Ovary (tissue), 7 donors: ENCODE measurements at regions not wholly inside any gene's neighbourhood (a gene's known extent, or its start where the extent isn't known, plus 50 kb on each side); places are given as distances from the start of the nearest gene placed in this dataset.
"Not testable (repeated sequence)": the region's sequence is repeated elsewhere in the genome, so short reads cannot be mapped to it uniquely, and the experiment has no call there.

Experiments used
- DNase-seq, 5 donors: peaks; one replicate each; pipeline ENCODE4 v3.0.0-alpha.2; 2019 to 2020
- H3K27ac ChIP-seq, 2 donors: fragments of 200-600 bp; one replicate each; pipeline versions ENCODE4 v1.5.1 to v1.8.0; 2019 to 2022
- H3K27me3 ChIP-seq: fragments of 200-600 bp; one replicate; pipeline ENCODE4 v1.8.0; 2022
- H3K36me3 ChIP-seq: fragments of 200-600 bp; sonication (generic); one replicate; pipeline ENCODE4 v1.5.1; 2019
- H3K4me1 ChIP-seq: one replicate; pipeline ENCODE4 v1.8.1; 2013; ENCODE audit warnings: mild to moderate bottlenecking, moderate library complexity; ENCODE audit not compliant: insufficient read depth
- H3K4me3 ChIP-seq: fragments of 200-600 bp; sonication (generic); one replicate; pipeline ENCODE4 v1.5.1; 2017
- H3K9me3 ChIP-seq, 2 donors: fragments of 200-600 bp in 1 of 2; sonication (generic) in 1 of 2; one replicate each; pipeline versions ENCODE4 v1.5.1 to v1.8.1; 2013 to 2019; ENCODE audit warnings: mild to moderate bottlenecking in 1 of 2, moderate library complexity in 1 of 2
- EP300 ChIP-seq: sonication (generic); formaldehyde crosslinking; IDR thresholded peaks from one replicate; pipeline ENCODE4 v1.6.1; 2017; ENCODE audit warnings: antibody characterized with exemption
- POLR2A ChIP-seq: fragments of 450-650 bp; IDR thresholded peaks from one replicate; pipeline ENCODE4 v1.6.1; 2017; ENCODE audit warnings: antibody characterized with exemption, mild to moderate bottlenecking, moderate library complexity
- WGBS, 3 donors: extraction: QIAGEN DNeasy Blood & Tissue Kit in 1 of 3; methylation state at CpG; one replicate each; pipeline versions ENCODE4 v1.1.5 to v1.1.7; 2013 to 2017; 5-methylcytosine and 5-hydroxymethylcytosine counted together
- intact Hi-C, 4 donors: fragments of 100-400 bp; cut with DNase I; formaldehyde crosslinking; loops; one replicate each; pipeline versions ENCODE4 v1.11.0 to v1.15.1; 2022 to 2023
- TF ChIP-seq, protein P1 (sequence below), 3 donors: fragments of 450-650 bp in 2 of 3; fragments of 200-600 bp in 1 of 3; IDR thresholded peaks; one replicate each; pipeline versions ENCODE4 v1.5.1 to v1.8.0; 2016 to 2022; ENCODE audit warnings: antibody characterized with exemption in 3 of 3, mild to moderate bottlenecking in 1 of 3
- donor health status: DM: no; HTN: no; CAD: no; lungs with moderate emphysema.
- donor health status: DM: no; HTN: no; CAD: no.
- donor health status: Bipolar disorder and iron deficiency.
- donor health status: DM: no; HTN: no; CAD: no.
- donor health status: DM: yes; HTN: yes; CAD: no.

- H3K27me3 ChIP-seq = no peaks in the 10 kb centered on the region
- DNase-seq = no peak
- H3K4me1 ChIP-seq = no peaks in the 10 kb centered on the region
- H3K27ac ChIP-seq = no peak overlapping the region
- TF ChIP-seq POLR2A (no peak), EP300 (no peak)
- TF ChIP-seq, protein P1, sequence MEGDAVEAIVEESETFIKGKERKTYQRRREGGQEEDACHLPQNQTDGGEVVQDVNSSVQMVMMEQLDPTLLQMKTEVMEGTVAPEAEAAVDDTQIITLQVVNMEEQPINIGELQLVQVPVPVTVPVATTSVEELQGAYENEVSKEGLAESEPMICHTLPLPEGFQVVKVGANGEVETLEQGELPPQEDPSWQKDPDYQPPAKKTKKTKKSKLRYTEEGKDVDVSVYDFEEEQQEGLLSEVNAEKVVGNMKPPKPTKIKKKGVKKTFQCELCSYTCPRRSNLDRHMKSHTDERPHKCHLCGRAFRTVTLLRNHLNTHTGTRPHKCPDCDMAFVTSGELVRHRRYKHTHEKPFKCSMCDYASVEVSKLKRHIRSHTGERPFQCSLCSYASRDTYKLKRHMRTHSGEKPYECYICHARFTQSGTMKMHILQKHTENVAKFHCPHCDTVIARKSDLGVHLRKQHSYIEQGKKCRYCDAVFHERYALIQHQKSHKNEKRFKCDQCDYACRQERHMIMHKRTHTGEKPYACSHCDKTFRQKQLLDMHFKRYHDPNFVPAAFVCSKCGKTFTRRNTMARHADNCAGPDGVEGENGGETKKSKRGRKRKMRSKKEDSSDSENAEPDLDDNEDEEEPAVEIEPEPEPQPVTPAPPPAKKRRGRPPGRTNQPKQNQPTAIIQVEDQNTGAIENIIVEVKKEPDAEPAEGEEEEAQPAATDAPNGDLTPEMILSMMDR (IDR thresholded peaks at IDR 0.05) = no peak
- no peaks in the 10 kb centered on the region for H3K36me3 ChIP-seq
- no peak overlapping the region for H3K4me3 ChIP-seq
- H3K9me3 ChIP-seq = no peaks in the 10 kb centered on the region
- WGBS, 3 donors = 76 to 79% (median 79%) methylated on average over 5 of the region's 5 CpGs
- intact Hi-C loops = no loop called here
Measured at GRCh38 chr13:103894626-103895025, 828.4 kb upstream of the SLC10A2 start.

DNA sequence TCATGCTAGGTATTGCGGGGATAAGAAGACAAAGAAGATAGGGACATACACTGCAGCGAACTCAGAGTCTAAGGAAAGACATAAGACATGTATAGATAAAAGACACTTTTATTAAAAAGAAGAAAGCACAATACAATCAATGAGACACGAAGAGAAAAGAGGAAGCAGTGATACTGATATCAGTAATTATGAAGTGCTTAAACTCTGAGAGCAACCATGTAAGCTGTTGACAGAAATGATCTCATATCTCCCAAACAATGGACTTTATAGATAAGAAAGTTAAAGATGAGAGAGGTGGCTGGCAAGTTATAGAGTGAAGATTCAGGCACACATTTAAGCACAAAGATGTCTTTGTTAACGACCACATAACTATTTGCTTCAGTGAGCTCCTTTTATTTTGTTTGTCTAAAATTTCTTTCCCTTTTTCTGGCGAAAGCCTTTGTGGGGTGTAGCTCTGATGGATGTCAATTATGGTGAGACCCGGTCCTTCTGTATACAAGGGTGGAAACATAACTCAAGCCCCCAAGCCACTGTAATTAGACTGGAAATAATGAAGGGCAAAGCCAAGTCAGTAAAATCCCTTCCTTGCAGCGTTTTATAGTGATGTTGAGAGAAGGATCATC lies 818.0 kb upstream of the SLC10A2 start:
- Histone ChIP-seq H3K4me3 (no peak overlapping the region), H3K4me1 (no peaks in the 10 kb centered on the region), H3K27ac (no peak overlapping the region), H3K9me3 (no peaks in the 10 kb centered on the region), H3K27me3 (no peaks in the 10 kb centered on the region), H3K36me3 (no peaks in the 10 kb centered on the region)
- 84 to 91% (median 86%) methylated on average over 7 of the region's 7 CpGs for WGBS, 3 donors
- TF ChIP-seq, protein P1 (IDR thresholded peaks at IDR 0.05) = no peak
- no peak for TF ChIP-seq EP300
- TF ChIP-seq POLR2A = no peak
- DNase-seq = no peak
- intact Hi-C loops = no loop called here

DNA sequence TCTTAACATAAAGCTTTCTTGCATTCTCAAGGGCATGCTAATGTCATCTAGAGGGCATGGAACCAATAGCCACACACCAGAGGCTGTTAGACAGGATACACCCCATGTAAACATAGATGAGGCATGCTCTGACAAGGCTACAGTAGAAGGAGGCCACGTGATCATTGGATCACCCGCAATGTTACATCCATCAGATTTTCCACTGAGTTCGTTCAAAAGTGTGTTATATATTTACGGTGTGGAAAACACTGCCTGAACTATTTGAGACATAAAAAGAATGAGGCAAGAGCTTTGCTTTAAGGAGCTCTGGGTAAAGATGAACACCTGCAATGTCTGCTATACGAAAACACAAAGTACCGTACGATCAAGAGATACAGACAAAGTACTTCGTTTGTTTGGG lies 817.5 kb upstream of the SLC10A2 start:
- Histone ChIP-seq H3K27ac (no peak overlapping the region), H3K9me3 (no peaks in the 10 kb centered on the region), H3K27me3 (no peaks in the 10 kb centered on the region), H3K4me1 (no peaks in the 10 kb centered on the region), H3K36me3 (no peaks in the 10 kb centered on the region), H3K4me3 (no peak overlapping the region)
- TF ChIP-seq EP300 = no peak
- no peak for TF ChIP-seq POLR2A
- TF ChIP-seq, protein P1 (IDR thresholded peaks at IDR 0.05) = no peak
- intact Hi-C loops = no loop called here
- DNase-seq = no peak
- 81 to 84% (median 83%) methylated on average over 8 of the region's 8 CpGs for WGBS, 3 donors

- TF ChIP-seq POLR2A (no peak), EP300 (no peak)
- TF ChIP-seq, protein P1 (IDR thresholded peaks at IDR 0.05) = no peak
- WGBS, 3 donors = 2 to 3% (median 2%) methylated on average over 7 of the region's 7 CpGs
- Histone ChIP-seq H3K4me3 (no peak overlapping the region), H3K27me3 (no peaks in the 10 kb centered on the region), H3K27ac (no peak overlapping the region), H3K36me3 (no peaks in the 10 kb centered on the region), H3K9me3 (no peaks in the 10 kb centered on the region), H3K4me1 (no peaks in the 10 kb centered on the region)
- intact Hi-C loops = no loop called here
- DNase-seq = peak in 4 of 5 donors; percentile 22 to 53 (median 36)
Measured at GRCh38 chr13:103883164-103883563, 816.9 kb upstream of the SLC10A2 start.

DNA sequence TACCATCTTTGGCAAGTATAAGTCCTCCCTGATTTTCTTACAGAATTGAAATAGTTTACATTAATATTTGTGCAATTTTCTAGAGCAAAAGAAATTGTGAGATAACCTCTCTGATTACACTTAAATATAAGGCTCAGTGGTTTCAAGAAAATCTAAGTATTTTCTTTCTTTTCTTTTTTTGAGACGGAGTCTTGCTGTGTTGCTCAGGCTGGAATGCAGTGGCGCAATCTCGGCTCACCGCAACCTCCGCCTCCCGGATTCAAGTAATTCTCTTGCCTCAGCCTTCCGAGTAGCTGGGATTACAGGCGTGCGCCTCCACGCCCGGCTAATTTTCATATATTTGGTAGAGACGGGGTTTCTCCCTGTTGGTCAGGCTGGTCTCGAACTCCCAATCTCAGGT lies 813.9 kb upstream of the SLC10A2 start:
- DNase-seq, H3K27me3 ChIP-seq, H3K9me3 ChIP-seq, intact Hi-C loops, H3K27ac ChIP-seq, H3K36me3 ChIP-seq, H3K4me1 ChIP-seq, H3K4me3 ChIP-seq: not testable (repeated sequence)
- 95 to 97% (median 95%) methylated on average over 13 of the region's 13 CpGs for WGBS, 3 donors
